Suprapubic skin (tissue), 4 donors: ENCODE measurements at regions not wholly inside any gene's neighbourhood (a gene's known extent, or its start where the extent isn't known, plus 50 kb on each side); places are given as distances from the start of the nearest gene placed in this dataset.

Experiments used
- EP300 ChIP-seq: sonication (generic); formaldehyde crosslinking; IDR thresholded peaks from one replicate; pipeline ENCODE4 v1.6.1; 2017; ENCODE audit warnings: antibody characterized with exemption
- POLR2AphosphoS5 ChIP-seq, 3 donors: sonication (generic); formaldehyde crosslinking; IDR thresholded peaks; one replicate each; pipeline ENCODE4 v1.6.1; 2017; ENCODE audit warnings: antibody characterized with exemption in 3 of 3
- TF ChIP-seq, protein P1 (sequence below), 2 donors: fragments of 200-600 bp in 1 of 2; fragments of 450-650 bp in 1 of 2; sonication (generic) in 1 of 2; IDR thresholded peaks; one replicate each; pipeline ENCODE4 v1.5.1; 2016 to 2019; ENCODE audit warnings: antibody characterized with exemption in 2 of 2, mild to moderate bottlenecking in 1 of 2, moderate library complexity in 1 of 2

DNA sequence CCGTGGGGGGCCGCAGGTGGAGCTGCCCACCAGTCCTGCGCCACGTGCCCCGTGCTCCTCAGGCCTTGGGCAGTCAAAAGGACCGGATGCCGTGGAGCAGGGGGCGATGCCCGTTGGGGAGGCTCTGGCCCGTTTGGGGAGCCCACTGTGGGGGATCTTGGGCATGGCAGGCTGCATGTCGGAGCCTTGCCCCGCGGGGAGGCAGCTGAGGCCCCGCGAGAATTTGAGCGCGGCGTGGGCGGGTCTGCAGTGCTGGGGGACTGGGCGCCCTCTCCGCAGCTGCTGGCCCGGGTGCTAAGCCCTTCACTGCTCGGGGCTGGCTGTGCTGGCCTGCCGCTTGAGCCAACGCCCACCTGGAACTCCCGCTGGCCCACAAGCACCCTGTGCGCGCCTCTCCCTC, 445.6 kb upstream of the EDIL3 start:
- TF ChIP-seq, protein P1, sequence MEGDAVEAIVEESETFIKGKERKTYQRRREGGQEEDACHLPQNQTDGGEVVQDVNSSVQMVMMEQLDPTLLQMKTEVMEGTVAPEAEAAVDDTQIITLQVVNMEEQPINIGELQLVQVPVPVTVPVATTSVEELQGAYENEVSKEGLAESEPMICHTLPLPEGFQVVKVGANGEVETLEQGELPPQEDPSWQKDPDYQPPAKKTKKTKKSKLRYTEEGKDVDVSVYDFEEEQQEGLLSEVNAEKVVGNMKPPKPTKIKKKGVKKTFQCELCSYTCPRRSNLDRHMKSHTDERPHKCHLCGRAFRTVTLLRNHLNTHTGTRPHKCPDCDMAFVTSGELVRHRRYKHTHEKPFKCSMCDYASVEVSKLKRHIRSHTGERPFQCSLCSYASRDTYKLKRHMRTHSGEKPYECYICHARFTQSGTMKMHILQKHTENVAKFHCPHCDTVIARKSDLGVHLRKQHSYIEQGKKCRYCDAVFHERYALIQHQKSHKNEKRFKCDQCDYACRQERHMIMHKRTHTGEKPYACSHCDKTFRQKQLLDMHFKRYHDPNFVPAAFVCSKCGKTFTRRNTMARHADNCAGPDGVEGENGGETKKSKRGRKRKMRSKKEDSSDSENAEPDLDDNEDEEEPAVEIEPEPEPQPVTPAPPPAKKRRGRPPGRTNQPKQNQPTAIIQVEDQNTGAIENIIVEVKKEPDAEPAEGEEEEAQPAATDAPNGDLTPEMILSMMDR (IDR thresholded peaks at IDR 0.05): no peak
- no peak for TF ChIP-seq POLR2AphosphoS5 (IDR thresholded peaks at IDR 0.05)
- TF ChIP-seq EP300: no peak
